Kidney epithelial cell (primary cell): ENCODE measurements at regions not wholly inside any gene's neighbourhood (a gene's known extent, or its start where the extent isn't known, plus 50 kb on each side); places are given as distances from the start of the nearest gene placed in this dataset.

Experiments
- DNase-seq: peaks from one replicate; pipeline ENCODE4 v3.0.0-alpha.2; 2010; ENCODE audit warnings: low read depth
- H3K27me3 ChIP-seq: 2 replicates; pipeline ENCODE4 v1.6.0; 2011; ENCODE audit warnings: low read length; ENCODE audit not compliant: control insufficient read depth, insufficient read depth
- H3K36me3 ChIP-seq: 2 replicates; pipeline ENCODE4 v1.5.1; 2011; ENCODE audit warnings: low read length; ENCODE audit not compliant: control insufficient read depth, insufficient read depth
- H3K4me3 ChIP-seq: 2 replicates; pipeline ENCODE4 v1.5.1; 2011; ENCODE audit warnings: low read depth, mild to moderate bottlenecking, control low read depth, low read length
- CTCF ChIP-seq: IDR thresholded peaks from 2 replicates; pipeline ENCODE4 v1.5.1; 2011; ENCODE audit warnings: mild to moderate bottlenecking, moderate library complexity, low read length, control low read depth, inconsistent platforms; ENCODE audit not compliant: insufficient read depth, poor library complexity, severe bottlenecking

DNA sequence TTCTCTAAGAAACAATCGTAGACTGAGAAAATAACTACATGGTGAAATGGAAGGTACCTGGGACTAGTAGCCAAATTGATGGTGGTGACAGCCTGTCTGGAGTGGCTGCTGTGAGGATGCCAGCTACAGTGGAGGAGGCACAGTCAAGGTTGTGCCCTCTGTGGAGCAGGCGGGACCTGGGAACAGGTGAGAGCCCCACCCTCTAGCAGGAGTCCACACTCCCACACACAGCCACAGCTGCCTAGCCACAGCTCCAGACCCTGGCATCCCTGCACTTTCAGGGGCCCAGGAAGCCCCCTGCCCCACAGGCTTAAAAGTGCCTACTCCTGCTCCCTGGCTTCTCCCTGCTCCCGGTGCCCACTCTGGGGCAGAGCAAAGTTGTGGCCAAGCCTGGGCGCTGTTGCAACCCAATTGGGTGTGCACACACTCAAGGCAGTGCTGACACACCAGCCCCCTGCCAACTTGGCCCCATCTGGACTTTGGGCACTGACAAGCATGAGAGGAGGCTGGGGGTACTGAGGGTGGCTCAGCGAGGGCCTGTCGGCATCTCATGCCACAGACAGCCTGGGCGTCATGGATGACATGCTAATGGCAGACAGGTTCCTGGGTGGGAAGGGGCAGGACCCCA lies 548.7 kb downstream of the TBC1D32 start:
- DNase-seq: no peak
- no peaks in the 10 kb centered on the region for H3K36me3 ChIP-seq
- H3K27me3 ChIP-seq: no peaks in the 10 kb centered on the region
- TF ChIP-seq CTCF: no peak
- H3K4me3 ChIP-seq: no peak overlapping the region

DNA sequence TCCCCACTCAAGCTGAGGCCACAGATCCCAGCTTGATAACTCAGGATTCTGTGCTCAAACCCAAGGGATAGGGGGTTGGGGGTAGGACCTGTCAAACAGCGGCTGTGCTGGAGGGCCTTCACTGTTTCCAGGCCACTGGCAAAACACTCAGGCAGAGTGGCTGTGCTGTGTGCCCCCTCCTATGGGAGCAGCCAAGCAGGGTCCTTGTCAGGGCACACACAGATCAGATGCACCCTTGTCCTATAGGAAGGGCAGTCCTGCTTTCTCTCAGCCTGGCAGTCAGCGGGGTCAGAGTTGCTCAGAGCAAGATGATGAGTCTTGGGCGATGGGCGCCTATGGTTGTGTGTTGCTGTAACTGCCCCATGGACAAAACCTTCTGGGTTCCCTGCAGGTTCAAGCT lies 554.8 kb downstream of the TBC1D32 start:
- H3K27me3 ChIP-seq: no peaks in the 10 kb centered on the region
- no peaks in the 10 kb centered on the region for H3K36me3 ChIP-seq
- no peak overlapping the region for H3K4me3 ChIP-seq
- DNase-seq: no peak
- TF ChIP-seq CTCF: no peak

DNA sequence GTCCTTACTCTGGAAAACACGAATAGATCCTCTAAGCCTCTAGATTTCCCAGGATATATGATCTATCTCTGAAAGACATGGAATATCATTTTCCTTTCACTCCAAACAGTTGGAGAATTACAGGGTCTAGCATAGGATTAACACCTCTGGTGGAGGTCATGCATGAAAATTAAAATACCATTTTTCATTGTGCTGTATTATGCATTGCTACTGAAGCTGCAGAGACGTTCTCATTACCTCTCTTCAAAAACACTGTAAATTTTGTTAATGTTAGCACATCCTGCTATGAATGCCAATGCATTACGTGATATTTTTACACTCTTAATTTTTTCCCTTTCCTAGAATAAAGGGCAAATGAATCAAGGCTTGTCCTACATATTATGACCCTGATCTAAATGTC lies 558.6 kb downstream of the TBC1D32 start:
- H3K27me3 ChIP-seq: no peaks in the 10 kb centered on the region
- H3K36me3 ChIP-seq: no peaks in the 10 kb centered on the region
- no peak for TF ChIP-seq CTCF
- no peak overlapping the region for H3K4me3 ChIP-seq
- DNase-seq: no peak

DNA sequence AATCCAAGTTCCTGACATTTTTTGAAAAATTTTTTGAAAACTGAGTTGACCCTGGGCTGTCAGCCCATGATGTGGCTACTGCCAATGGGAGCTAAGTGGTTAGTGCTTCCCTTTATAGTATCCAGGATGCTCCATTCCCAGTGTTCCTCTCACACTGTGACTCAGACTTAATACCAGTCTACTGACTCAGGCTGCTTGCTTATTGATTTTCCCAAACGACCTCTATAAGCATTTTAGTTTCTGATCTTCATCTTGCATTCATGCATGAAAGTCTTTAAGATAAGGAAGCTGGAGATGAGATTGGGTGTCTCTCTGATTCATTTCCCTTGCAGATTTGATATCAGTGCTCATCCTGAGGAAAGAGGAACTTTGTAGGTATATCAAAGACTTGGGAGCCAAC lies 560.0 kb downstream of the TBC1D32 start:
- DNase-seq: peak; percentile 18
- H3K27me3 ChIP-seq: no peaks in the 10 kb centered on the region
- no peak overlapping the region for H3K4me3 ChIP-seq
- no peak for TF ChIP-seq CTCF
- H3K36me3 ChIP-seq: no peaks in the 10 kb centered on the region

GRCh38 chr6:120771019-120771418 lies 563.3 kb downstream of the TBC1D32 start:
- Histone ChIP-seq H3K4me3 (no peak overlapping the region), H3K36me3 (no peaks in the 10 kb centered on the region), H3K27me3 (no peaks in the 10 kb centered on the region)
- DNase-seq: no peak
- TF ChIP-seq CTCF: no peak

DNA sequence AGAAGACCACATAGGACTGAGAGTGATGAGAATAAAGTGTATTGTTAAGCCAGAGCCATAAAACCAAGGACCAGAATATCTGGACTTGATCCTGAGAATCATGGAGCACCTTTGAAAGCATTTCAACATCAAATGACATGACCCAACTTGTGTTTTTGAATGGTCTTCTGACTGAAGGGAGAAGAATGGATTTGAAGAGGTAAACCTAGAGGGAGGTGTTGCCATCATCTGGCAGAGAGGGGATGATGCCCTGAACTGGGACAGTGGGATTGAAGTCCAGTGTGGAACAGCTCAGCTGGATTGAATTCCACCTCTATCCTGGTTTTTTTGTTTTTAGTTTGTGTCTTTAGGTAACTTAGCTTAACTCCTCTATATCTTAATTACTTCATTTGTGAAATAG lies 570.0 kb downstream of the TBC1D32 start:
- no peaks in the 10 kb centered on the region for H3K27me3 ChIP-seq
- no peak overlapping the region for H3K4me3 ChIP-seq
- no peak for TF ChIP-seq CTCF
- DNase-seq: no peak
- H3K36me3 ChIP-seq: no peaks in the 10 kb centered on the region
